Lower leg skin (tissue), 3 donors: ENCODE measurements at regions not wholly inside any gene's neighbourhood (a gene's known extent, or its start where the extent isn't known, plus 50 kb on each side); places are given as distances from the start of the nearest gene placed in this dataset.

Source experiments
- CTCF ChIP-seq, 3 donors: fragments of 450-650 bp; IDR thresholded peaks; one replicate each; pipeline ENCODE4 v1.5.1; 2016; ENCODE audit warnings: antibody characterized with exemption in 3 of 3, mild to moderate bottlenecking in 3 of 3, moderate library complexity in 2 of 3
- POLR2A ChIP-seq, 2 donors: fragments of 450-650 bp; IDR thresholded peaks; one replicate each; pipeline ENCODE4 v1.6.1; 2016 to 2017; ENCODE audit warnings: antibody characterized with exemption in 2 of 2, mild to moderate bottlenecking in 1 of 2, moderate library complexity in 1 of 2

DNA sequence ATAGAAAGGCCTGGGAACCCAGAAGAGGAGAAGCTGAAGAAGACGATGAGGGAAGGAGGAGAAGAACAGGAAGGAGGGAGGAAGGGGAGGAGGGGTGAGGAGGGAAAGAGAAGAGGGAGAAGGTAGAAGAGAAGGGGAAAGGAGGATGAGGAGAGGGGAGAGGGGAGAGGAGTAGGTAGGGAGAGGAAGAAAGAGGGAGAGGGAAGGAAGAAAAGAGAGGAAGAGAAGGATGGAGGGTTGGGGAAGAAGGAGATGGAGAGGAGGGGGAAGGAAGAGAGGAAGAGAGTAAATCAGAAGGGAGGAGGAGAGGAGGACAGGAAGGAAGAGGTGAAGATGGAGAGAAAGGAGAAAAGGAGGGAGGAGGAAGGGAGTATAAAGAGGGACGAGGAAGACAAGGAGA, 109.6 kb upstream of the IRX6 start:
- TF ChIP-seq CTCF (IDR thresholded peaks at IDR 0.05): no peak
- TF ChIP-seq POLR2A (IDR thresholded peaks at IDR 0.05): no peak
